H1 (cell line): ENCODE measurements at regions not wholly inside any gene's neighbourhood (a gene's known extent, or its start where the extent isn't known, plus 50 kb on each side); places are given as distances from the start of the nearest gene placed in this dataset.
A peak's percentile ranks its signal among the peaks of the same experiment; 100 is the strongest.
"Not testable (repeated sequence)": the region's sequence is repeated elsewhere in the genome, so short reads cannot be mapped to it uniquely, and the experiment has no call there.

Experiments used
- CTCF ChIA-PET: fragments of 300-600 bp; sonication (Branson Sonifier 250); formaldehyde crosslinking; loops from one replicate; lab custom pipeline; 2021; ENCODE audit not compliant: partially characterized antibody; lab: Charles Lee
- POLR2A ChIA-PET: fragments of 300-600 bp; sonication (Branson Sonifier 250); formaldehyde crosslinking; loops from one replicate; lab custom pipeline; 2021; ENCODE audit warnings: inconsistent platforms; ENCODE audit not compliant: partially characterized antibody; lab: Charles Lee
- DNase-seq, 2 experiments: peaks; one replicate each; pipeline versions ENCODE4 v3.0.0 to v3.0.0-alpha.2; 2010 to 2022; ENCODE audit warnings: low spot score in 2 of 2, low read depth in 1 of 2, mixed read lengths in 1 of 2
- FAIRE-seq: peaks from 2 replicates; lab custom pipeline; 2011; peaks lifted over from hg19 to GRCh38; lab: Jason Lieb, UNC
- H2AFZ ChIP-seq: 2 replicates; pipeline ENCODE4 v1.8.1; 2012; ENCODE audit warnings: low read length, inconsistent platforms
- H2AK5ac ChIP-seq: 2 replicates; pipeline ENCODE4 v1.6.1; 2013; ENCODE audit warnings: low read depth, low read length
- H2BK120ac ChIP-seq: replicated peaks from 2 replicates; pipeline ENCODE3; 2013; ENCODE audit warnings: low read depth, low read length, inconsistent platforms
- H2BK12ac ChIP-seq: 2 replicates; pipeline ENCODE4 v1.6.1; 2013; ENCODE audit warnings: low read depth, low read length
- H2BK15ac ChIP-seq: 2 replicates; pipeline ENCODE4 v1.6.1; 2013; ENCODE audit warnings: low read length
- H2BK20ac ChIP-seq: 2 replicates; pipeline ENCODE4 v1.6.1; 2013; ENCODE audit warnings: low read length
- H2BK5ac ChIP-seq: 2 replicates; pipeline ENCODE4 v1.6.1; 2013; ENCODE audit warnings: low read depth, low read length
- H3K14ac ChIP-seq: 2 replicates; pipeline ENCODE4 v1.6.1; 2013; ENCODE audit warnings: inconsistent platforms; ENCODE audit not compliant: insufficient read length
- H3K18ac ChIP-seq: 2 replicates; pipeline ENCODE4 v1.6.1; 2013; ENCODE audit warnings: low read length; ENCODE audit errors: extremely low read depth
- H3K23ac ChIP-seq: 2 replicates; pipeline ENCODE4 v1.6.1; 2013; ENCODE audit warnings: inconsistent platforms; ENCODE audit not compliant: insufficient read length
- H3K23me2 ChIP-seq: 2 replicates; pipeline ENCODE4 v1.6.1; 2013; ENCODE audit warnings: low read depth, low read length
- H3K27ac ChIP-seq: 2 replicates; pipeline ENCODE4 v1.6.1; 2011; ENCODE audit warnings: low read depth, low read length, inconsistent platforms
- H3K27me3 ChIP-seq, 4 experiments: replicated peaks in 1 of 4; 1 replicate in 1 of 4; 2 replicates in 3 of 4; pipeline versions ENCODE4 v1.6.1 to v1.8.1; 2011 to 2013; ENCODE audit warnings: low read length in 3 of 4, mild to moderate bottlenecking in 3 of 4, inconsistent platforms in 2 of 4, mixed read lengths in 2 of 4, moderate library complexity in 1 of 4; ENCODE audit not compliant: control insufficient read depth in 3 of 4, insufficient read depth in 3 of 4; ENCODE audit errors: extremely low read depth in 1 of 4
- H3K36me3 ChIP-seq, 4 experiments: 2 replicates each; pipeline versions ENCODE4 v1.6.1 to v1.8.1; 2011 to 2013; ENCODE audit warnings: mild to moderate bottlenecking in 4 of 4, low read length in 3 of 4, moderate library complexity in 2 of 4, control low read depth in 1 of 4, inconsistent platforms in 1 of 4; ENCODE audit not compliant: insufficient read depth in 4 of 4, control insufficient read depth in 2 of 4
- H3K4ac ChIP-seq: replicated peaks from 2 replicates; pipeline ENCODE3; 2013; ENCODE audit warnings: low read length, low read depth, mixed read lengths, inconsistent platforms; ENCODE audit not compliant: insufficient read length
- H3K4me1 ChIP-seq, 4 experiments: replicated peaks in 1 of 4; 1 replicate in 1 of 4; 2 replicates in 3 of 4; pipeline versions ENCODE4 v1.6.1 to v1.8.1; 2011 to 2013; ENCODE audit warnings: low read length in 3 of 4, inconsistent platforms in 2 of 4, mixed read lengths in 1 of 4; ENCODE audit not compliant: insufficient read depth in 4 of 4, control insufficient read depth in 3 of 4
- H3K4me2 ChIP-seq, 2 experiments: 2 replicates each; pipeline versions ENCODE4 v1.6.1 to v1.8.1; 2011 to 2013; ENCODE audit warnings: low read depth in 2 of 2, low read length in 2 of 2, control low read depth in 1 of 2, inconsistent platforms in 1 of 2, mild to moderate bottlenecking in 1 of 2; ENCODE audit not compliant: insufficient read depth in 1 of 2
- H3K4me3 ChIP-seq, 4 experiments: fragments of 200-600, 300-600 bp in 1 of 4; sonication (generic), shearing (Covaris generic), sonication (Bioruptor Twin) in 1 of 4; 2 replicates each; pipeline versions ENCODE4 v1.5.1 to v1.8.1; 2011 to 2016; ENCODE audit warnings: low read length in 4 of 4, low read depth in 3 of 4, control low read depth in 2 of 4, inconsistent platforms in 2 of 4, mild to moderate bottlenecking in 2 of 4, mixed read lengths in 1 of 4, moderate library complexity in 1 of 4; ENCODE audit not compliant: insufficient read depth in 2 of 4; ENCODE audit errors: extremely low read depth in 1 of 4
- H3K56ac ChIP-seq: replicated peaks from 2 replicates; pipeline ENCODE3; 2013; ENCODE audit warnings: low read depth, mild to moderate bottlenecking, mixed read lengths, low read length, inconsistent platforms; ENCODE audit not compliant: insufficient read length
- H3K79me1 ChIP-seq: 2 replicates; pipeline ENCODE4 v1.6.1; 2013; ENCODE audit warnings: low read depth, low read length, control low read depth
- H3K79me2 ChIP-seq, 2 experiments: 2 replicates each; pipeline versions ENCODE4 v1.6.1 to v1.8.1; 2012 to 2013; ENCODE audit warnings: low read length in 2 of 2, mild to moderate bottlenecking in 2 of 2, inconsistent platforms in 1 of 2; ENCODE audit not compliant: insufficient read depth in 2 of 2, control insufficient read depth in 1 of 2
- H3K9ac ChIP-seq, 4 experiments: replicated peaks in 1 of 4; 1 replicate in 1 of 4; 2 replicates in 3 of 4; pipeline versions ENCODE4 v1.6.1 to v1.8.1; 2011 to 2013; ENCODE audit warnings: low read depth in 3 of 4, low read length in 3 of 4, control low read depth in 2 of 4, mild to moderate bottlenecking in 2 of 4, moderate library complexity in 2 of 4, inconsistent platforms in 1 of 4; ENCODE audit errors: extremely low read depth in 1 of 4
- H3K9me3 ChIP-seq, 2 experiments: 2 replicates each; pipeline versions ENCODE4 v1.6.1 to v1.8.1; 2012 to 2013; ENCODE audit warnings: mild to moderate bottlenecking in 2 of 2, moderate library complexity in 2 of 2, control low read depth in 1 of 2, inconsistent platforms in 1 of 2, low read depth in 1 of 2, low read length in 1 of 2, mixed read lengths in 1 of 2; ENCODE audit not compliant: insufficient read depth in 2 of 2
- H4K20me1 ChIP-seq, 2 experiments: replicated peaks in 1 of 2; 2 replicates each; pipeline versions ENCODE3 to v1.8.1; 2011 to 2013; ENCODE audit warnings: inconsistent platforms in 2 of 2, low read length in 2 of 2, mild to moderate bottlenecking in 1 of 2; ENCODE audit not compliant: insufficient read depth in 2 of 2, control insufficient read depth in 1 of 2
- H4K5ac ChIP-seq: 2 replicates; pipeline ENCODE4 v1.6.1; 2013; ENCODE audit warnings: low read length, low read depth, mixed read lengths, inconsistent platforms; ENCODE audit not compliant: insufficient read length
- H4K8ac ChIP-seq: 2 replicates; pipeline ENCODE4 v1.8.0; 2013; ENCODE audit warnings: mild to moderate bottlenecking, moderate library complexity, low read length, inconsistent platforms; ENCODE audit not compliant: insufficient read depth; ENCODE audit errors: extremely low read depth
- H4K91ac ChIP-seq: replicated peaks from 2 replicates; pipeline ENCODE3; 2013; ENCODE audit warnings: low read length, mixed read lengths, inconsistent platforms; ENCODE audit not compliant: insufficient read length
- YY1 ChIP-seq: IDR thresholded peaks from 2 replicates; pipeline ENCODE4 v1.6.1; 2011; ENCODE audit warnings: low read depth, mild to moderate bottlenecking, low read length
- WGBS, 2 experiments: shearing (Covaris generic) in 1 of 2; methylation state at CpG; one replicate each; pipeline versions ENCODE4 v1.1.6 to v1.1.7; 2013 to 2015; ENCODE audit warnings: low lambda C conversion rate in 2 of 2, mixed read lengths in 2 of 2, inconsistent platforms in 1 of 2, low coverage in 1 of 2, missing lambda C conversion rate in 1 of 2; ENCODE audit not compliant: insufficient replicate concordance in 2 of 2, insufficient coverage in 1 of 2, insufficient read length in 1 of 2; ENCODE audit errors: extremely low coverage in 1 of 2, missing lambda C conversion rate in 1 of 2; 5-methylcytosine and 5-hydroxymethylcytosine counted together

- H2AK5ac ChIP-seq, H3K27me3 ChIP-seq, H3K14ac ChIP-seq, H3K36me3 ChIP-seq, CTCF ChIA-PET, H2BK20ac ChIP-seq, H2BK15ac ChIP-seq, H3K9me3 ChIP-seq, H4K91ac ChIP-seq, H4K20me1 ChIP-seq, H3K4me1 ChIP-seq, H4K5ac ChIP-seq, H3K27ac ChIP-seq, H3K23me2 ChIP-seq, H3K79me1 ChIP-seq, H3K4ac ChIP-seq, H2BK12ac ChIP-seq, H3K79me2 ChIP-seq, H3K23ac ChIP-seq, FAIRE-seq, H3K56ac ChIP-seq, H2BK120ac ChIP-seq: not testable (repeated sequence)
- TF ChIP-seq YY1, result 0 out of 2 replicates have a peak, but pooled peaks have one; percentile 32
- Histone ChIP-seq H3K18ac (0 out of 2 replicates have a peak overlapping the region, but pooled peaks have one; percentile 51), H2AFZ (peak overlapping the region; percentile 76; the same call in 1 of the 2 replicates), H4K8ac (peak overlapping the region; percentile 68; the same call in 1 of the 2 replicates), H3K9ac (peak overlapping the region in 1 of 4 experiments; percentile 16; a peak in 2 of 7 replicates), H3K4me2 (peak overlapping the region; percentile 33 to 55; a peak in 2 of 4 replicates), H2BK5ac (peak overlapping the region; percentile 79), H3K4me3 (peak overlapping the region in 2 of 4 experiments; percentile 29 to 43; a peak in 4 of 8 replicates)
- peak in 1 of 2 experiments; percentile 55 for DNase-seq
- 86% methylated on average over 24 of the region's 29 CpGs; no CpG with 5 or more reads in 1 of the 2 experiments for WGBS, 2 experiments
- POLR2A ChIA-PET, result interaction anchor here (1.7 to 2.0 kb wide), 2 partner anchors 8 to 15 kb away, joined by 5 to 7 read pairs; no protein-coding TSS in a partner anchor
These were observed 328.7 kb upstream of the EPHA5 start for GRCh38 chr4:65998807-65999517.
